ENCODE measurements at regions not wholly inside any gene's neighbourhood (a gene's known extent, or its start where the extent isn't known, plus 50 kb on each side); places are given as distances from the start of the nearest gene placed in this dataset.
"Not testable (repeated sequence)": the region's sequence is repeated elsewhere in the genome, so short reads cannot be mapped to it uniquely, and the experiment has no call there.

- DNase-seq = no peak
Observed at GRCh38 chr10:90975096-90975495, 54.2 kb upstream of the ANKRD1 start.

GRCh38 chr10:90977162-90977854 lies 56.4 kb upstream of the ANKRD1 start:
- no peak for DNase-seq

- no peak for DNase-seq
Observed at GRCh38 chr10:90977855-90978486, 57.1 kb upstream of the ANKRD1 start.

- DNase-seq = no peak
Observed at GRCh38 chr10:90982406-90983008, 61.6 kb upstream of the ANKRD1 start.

GRCh38 chr10:90983914-90984549 lies 63.1 kb upstream of the ANKRD1 start:
- no peak for DNase-seq

GRCh38 chr10:90984898-90985297 lies 64.0 kb upstream of the ANKRD1 start:
- no peak for DNase-seq

GRCh38 chr10:90985321-90985933 lies 64.5 kb upstream of the ANKRD1 start:
- no peak for DNase-seq

GRCh38 chr10:90986136-90986760 lies 65.4 kb upstream of the ANKRD1 start:
- DNase-seq = no peak

GRCh38 chr10:90986870-90987269 lies 66.0 kb upstream of the ANKRD1 start:
- DNase-seq = no peak

GRCh38 chr10:90987383-90987782 lies 66.5 kb upstream of the ANKRD1 start:
- DNase-seq = no peak

- DNase-seq = no peak
Observed at GRCh38 chr10:90988024-90988423, 67.1 kb upstream of the ANKRD1 start.

- DNase-seq = no peak
Observed at GRCh38 chr10:90988802-90989201, 67.9 kb upstream of the ANKRD1 start.

GRCh38 chr10:90989378-90989777 lies 68.5 kb upstream of the ANKRD1 start:
- DNase-seq = no peak

GRCh38 chr10:90992462-90992861 lies 71.6 kb upstream of the ANKRD1 start:
- DNase-seq = no peak

GRCh38 chr10:90993340-90993739 lies 72.5 kb upstream of the ANKRD1 start:
- DNase-seq = no peak

GRCh38 chr10:90997670-90998069 lies 76.8 kb upstream of the ANKRD1 start:
- no peak for DNase-seq

- no peak for DNase-seq
Observed at GRCh38 chr10:90998733-90999511, 78.0 kb upstream of the ANKRD1 start.

GRCh38 chr10:90999512-91000172 lies 78.8 kb upstream of the ANKRD1 start:
- DNase-seq = no peak

- no peak for DNase-seq
Observed at GRCh38 chr10:91000470-91000869, 79.6 kb upstream of the ANKRD1 start.

- DNase-seq = no peak
Observed at GRCh38 chr10:91000985-91001384, 80.1 kb upstream of the ANKRD1 start.

GRCh38 chr10:91002656-91003055 lies 81.8 kb upstream of the ANKRD1 start:
- no peak for DNase-seq

GRCh38 chr10:91003379-91003778 lies 82.5 kb upstream of the ANKRD1 start:
- not testable (repeated sequence) for DNase-seq
